ENCODE measurements at regions not wholly inside any gene's neighbourhood (a gene's known extent, or its start where the extent isn't known, plus 50 kb on each side); places are given as distances from the start of the nearest gene placed in this dataset.

- no peak overlapping the region for H3K27ac ChIP-seq (ENCODE audit: low read depth, low read length, severe bottlenecking)
These were observed 268.2 kb upstream of the SKOR2 start for GRCh38 chr18:47519706-47520105.

GRCh38 chr18:47519277-47519676, 267.8 kb upstream of the SKOR2 start:
- Histone ChIP-seq H3K4me3 (ENCODE audit: extremely low read depth, insufficient read depth, low read length, poor library complexity, severe bottlenecking) (no peak overlapping the region), H3K27ac (ENCODE audit: low read depth, low read length, severe bottlenecking) (no peak overlapping the region), H3K36me3 (ENCODE audit: control insufficient read depth, insufficient read depth, low read length) (no peaks in the 10 kb centered on the region), H3K4me1 (ENCODE audit: control insufficient read depth, insufficient read depth, low read length, poor library complexity, severe bottlenecking) (no peaks in the 10 kb centered on the region), H3K9me3 (ENCODE audit: control insufficient read depth, low read length) (no peaks in the 10 kb centered on the region)
- WGBS, 2 experiments (ENCODE audit: insufficient coverage in 2 of 2), result 85 to 97% methylated on average over 3 to 4 of the region's 5 CpGs

More at GRCh38 chr18:47519706-47520105, 268.2 kb upstream of the SKOR2 start:
- H3K4me3 ChIP-seq (ENCODE audit: extremely low read depth, insufficient read depth, low read length, poor library complexity, severe bottlenecking), result no peak overlapping the region
- H3K4me1 ChIP-seq (ENCODE audit: control insufficient read depth, insufficient read depth, low read length, poor library complexity, severe bottlenecking), result no peaks in the 10 kb centered on the region
- no peaks in the 10 kb centered on the region for H3K36me3 ChIP-seq (ENCODE audit: control insufficient read depth, insufficient read depth, low read length)
- no peaks in the 10 kb centered on the region for H3K9me3 ChIP-seq (ENCODE audit: control insufficient read depth, low read length)

DNA sequence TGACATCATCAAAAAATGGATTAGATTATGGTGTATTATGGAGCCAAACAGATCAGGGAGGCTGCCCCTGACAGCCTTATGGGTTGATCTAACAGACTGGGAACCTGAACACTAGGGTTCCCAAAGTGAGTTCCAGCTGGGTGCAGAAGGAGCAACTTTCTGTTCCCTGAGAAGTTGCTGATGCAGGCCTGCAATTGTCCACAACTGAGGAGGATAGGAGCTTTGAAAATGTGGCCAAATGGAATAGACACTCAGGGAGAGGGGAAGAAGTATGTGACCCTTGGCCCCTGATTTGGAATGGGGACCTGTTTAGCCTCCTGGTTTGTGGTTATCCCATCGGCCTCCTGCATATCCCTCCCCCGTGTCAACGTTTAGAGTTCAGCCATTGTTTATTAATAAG, 262.2 kb upstream of the SKOR2 start:
- H3K27ac ChIP-seq (ENCODE audit: low read depth, low read length, severe bottlenecking), result no peak overlapping the region
- no peaks in the 10 kb centered on the region for H3K4me1 ChIP-seq (ENCODE audit: control insufficient read depth, insufficient read depth, low read length, poor library complexity, severe bottlenecking)
- H3K4me3 ChIP-seq (ENCODE audit: extremely low read depth, insufficient read depth, low read length, poor library complexity, severe bottlenecking), result no peak overlapping the region
- no peaks in the 10 kb centered on the region for H3K36me3 ChIP-seq (ENCODE audit: control insufficient read depth, insufficient read depth, low read length)
- no CpG with 5 or more reads among the region's 3 CpGs for WGBS, 2 experiments (ENCODE audit: insufficient coverage in 2 of 2)
- no peaks in the 10 kb centered on the region for H3K9me3 ChIP-seq (ENCODE audit: control insufficient read depth, low read length)

GRCh38 chr18:47512726-47513435, 261.4 kb upstream of the SKOR2 start:
- no peak overlapping the region for H3K4me3 ChIP-seq (ENCODE audit: extremely low read depth, insufficient read depth, low read length, poor library complexity, severe bottlenecking)

DNA sequence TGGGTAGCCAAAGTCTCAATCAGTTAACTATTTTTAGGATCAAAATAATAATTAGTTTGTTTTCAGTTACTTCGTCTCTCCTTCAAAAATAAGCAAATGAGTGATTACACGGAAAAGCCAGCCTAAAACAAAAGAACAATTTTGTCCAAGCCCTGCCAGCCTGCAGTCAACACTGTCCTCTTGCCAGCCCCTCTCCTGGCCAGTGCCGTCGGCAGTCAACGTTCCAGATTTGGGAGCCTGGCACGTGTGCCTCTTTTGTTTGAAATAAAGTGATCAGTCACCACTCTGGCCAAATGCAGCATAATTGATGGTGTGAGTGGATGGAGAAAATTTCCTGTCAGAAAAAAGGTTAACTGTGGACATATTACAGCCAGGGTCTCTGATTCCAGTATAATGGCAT, 260.6 kb upstream of the SKOR2 start:
- Histone ChIP-seq H3K4me1 (ENCODE audit: control insufficient read depth, insufficient read depth, low read length, poor library complexity, severe bottlenecking) (peaks cover 7% of the 10 kb centered on the region), H3K9me3 (ENCODE audit: control insufficient read depth, low read length) (no peaks in the 10 kb centered on the region), H3K27ac (ENCODE audit: low read depth, low read length, severe bottlenecking) (no peak overlapping the region), H3K36me3 (ENCODE audit: control insufficient read depth, insufficient read depth, low read length) (no peaks in the 10 kb centered on the region), H3K4me3 (ENCODE audit: extremely low read depth, insufficient read depth, low read length, poor library complexity, severe bottlenecking) (no peak overlapping the region)
- WGBS, 2 experiments (ENCODE audit: insufficient coverage in 2 of 2), result 93% methylated on average over 5 of the region's 6 CpGs

More at GRCh38 chr18:47512726-47513435, 261.4 kb upstream of the SKOR2 start:
- Histone ChIP-seq H3K4me1 (ENCODE audit: control insufficient read depth, insufficient read depth, low read length, poor library complexity, severe bottlenecking) (peaks cover 3% of the 10 kb centered on the region), H3K27ac (ENCODE audit: low read depth, low read length, severe bottlenecking) (no peak overlapping the region), H3K9me3 (ENCODE audit: control insufficient read depth, low read length) (no peaks in the 10 kb centered on the region), H3K36me3 (ENCODE audit: control insufficient read depth, insufficient read depth, low read length) (no peaks in the 10 kb centered on the region)
- WGBS, 2 experiments (ENCODE audit: insufficient coverage in 2 of 2), result 88 to 90% methylated on average over 7 to 11 of the region's 13 CpGs

- Histone ChIP-seq H3K4me1 (ENCODE audit: control insufficient read depth, insufficient read depth, low read length, poor library complexity, severe bottlenecking) (peaks cover 8% of the 10 kb centered on the region), H3K36me3 (ENCODE audit: control insufficient read depth, insufficient read depth, low read length) (no peaks in the 10 kb centered on the region), H3K4me3 (ENCODE audit: extremely low read depth, insufficient read depth, low read length, poor library complexity, severe bottlenecking) (no peak overlapping the region), H3K9me3 (ENCODE audit: control insufficient read depth, low read length) (no peaks in the 10 kb centered on the region), H3K27ac (ENCODE audit: low read depth, low read length, severe bottlenecking) (no peak overlapping the region)
- WGBS, 2 experiments (ENCODE audit: insufficient coverage in 2 of 2), result 92 to 94% methylated on average over 4 of the region's 4 CpGs
These were observed 259.4 kb upstream of the SKOR2 start for GRCh38 chr18:47510831-47511230.

DNA sequence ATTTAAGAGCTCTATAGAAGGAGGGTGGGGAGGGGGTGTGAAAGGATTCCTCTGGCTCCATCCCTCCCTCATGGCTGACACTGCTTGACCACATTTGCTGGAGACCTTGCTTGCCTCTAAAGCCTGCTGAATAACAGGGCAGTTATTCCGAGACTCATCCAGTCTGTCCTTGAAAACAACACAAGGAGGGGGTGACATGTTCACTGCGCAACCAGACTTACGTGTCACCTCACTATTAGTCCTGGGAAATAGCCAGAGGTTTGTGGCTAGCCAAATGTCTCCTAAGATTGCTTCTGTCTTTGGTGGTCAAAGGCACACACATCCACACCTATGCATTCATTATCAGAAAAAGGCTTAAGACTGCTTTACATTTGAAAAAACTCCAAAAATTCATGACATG, 256.2 kb upstream of the SKOR2 start:
- Histone ChIP-seq H3K27ac (ENCODE audit: low read depth, low read length, severe bottlenecking) (no peak overlapping the region), H3K4me1 (ENCODE audit: control insufficient read depth, insufficient read depth, low read length, poor library complexity, severe bottlenecking) (peaks cover 8% of the 10 kb centered on the region), H3K9me3 (ENCODE audit: control insufficient read depth, low read length) (no peaks in the 10 kb centered on the region), H3K36me3 (ENCODE audit: control insufficient read depth, insufficient read depth, low read length) (no peaks in the 10 kb centered on the region), H3K4me3 (ENCODE audit: extremely low read depth, insufficient read depth, low read length, poor library complexity, severe bottlenecking) (no peak overlapping the region)
- WGBS, 2 experiments (ENCODE audit: insufficient coverage in 2 of 2), result 92 to 96% methylated on average over 3 of the region's 3 CpGs

GRCh38 chr18:47506897-47507296, 255.4 kb upstream of the SKOR2 start:
- 87 to 93% methylated on average over 4 to 5 of the region's 7 CpGs for WGBS, 2 experiments (ENCODE audit: insufficient coverage in 2 of 2)
- Histone ChIP-seq H3K27ac (ENCODE audit: low read depth, low read length, severe bottlenecking) (no peak overlapping the region), H3K4me3 (ENCODE audit: extremely low read depth, insufficient read depth, low read length, poor library complexity, severe bottlenecking) (no peak overlapping the region), H3K4me1 (ENCODE audit: control insufficient read depth, insufficient read depth, low read length, poor library complexity, severe bottlenecking) (peaks cover 8% of the 10 kb centered on the region), H3K9me3 (ENCODE audit: control insufficient read depth, low read length) (no peaks in the 10 kb centered on the region), H3K36me3 (ENCODE audit: control insufficient read depth, insufficient read depth, low read length) (no peaks in the 10 kb centered on the region)

DNA sequence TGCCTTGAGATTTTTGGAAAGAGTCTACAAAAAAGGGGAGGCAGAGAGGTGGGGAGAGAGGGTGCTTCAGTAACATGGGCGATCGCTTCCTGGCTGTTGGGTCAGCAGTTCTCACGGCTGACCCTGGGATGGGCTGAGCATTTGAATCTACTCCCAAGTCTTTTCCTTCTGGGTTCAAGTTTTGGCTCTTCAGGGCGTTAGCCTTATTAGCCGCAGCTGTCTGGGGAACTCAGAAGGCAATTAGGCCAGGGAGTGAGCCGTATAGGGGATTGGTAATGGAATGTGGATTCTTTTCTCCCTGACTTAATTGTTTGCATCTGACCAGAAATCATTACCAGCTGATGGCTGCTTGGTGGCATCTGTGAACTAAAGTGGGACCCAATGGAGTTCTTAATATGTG, 250.5 kb upstream of the SKOR2 start:
- Histone ChIP-seq H3K4me3 (ENCODE audit: extremely low read depth, insufficient read depth, low read length, poor library complexity, severe bottlenecking) (no peak overlapping the region), H3K9me3 (ENCODE audit: control insufficient read depth, low read length) (no peaks in the 10 kb centered on the region), H3K4me1 (ENCODE audit: control insufficient read depth, insufficient read depth, low read length, poor library complexity, severe bottlenecking) (peaks cover 4% of the 10 kb centered on the region), H3K36me3 (ENCODE audit: control insufficient read depth, insufficient read depth, low read length) (no peaks in the 10 kb centered on the region), H3K27ac (ENCODE audit: low read depth, low read length, severe bottlenecking) (no peak overlapping the region)
- 94 to 100% methylated on average over 3 of the region's 6 CpGs for WGBS, 2 experiments (ENCODE audit: insufficient coverage in 2 of 2)

DNA sequence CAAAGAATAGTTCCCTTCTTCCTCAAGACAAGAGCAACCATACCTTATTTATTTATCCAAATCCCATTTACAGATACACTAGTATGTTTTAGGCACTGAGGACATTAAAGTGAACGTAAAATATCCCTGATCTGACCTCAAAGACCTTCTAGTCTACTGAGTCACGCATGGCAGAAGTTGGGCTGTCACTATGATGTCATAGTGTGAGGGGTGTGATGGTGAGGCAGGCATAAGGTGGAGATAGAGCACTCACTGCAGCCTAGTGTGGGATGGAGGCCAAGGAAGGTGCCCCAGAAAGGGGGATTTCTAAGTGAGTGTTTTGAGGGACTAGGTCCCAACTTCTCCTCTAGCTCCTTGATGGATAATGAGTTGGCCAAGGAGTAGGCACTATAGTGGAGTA, 249.5 kb upstream of the SKOR2 start:
- no peak overlapping the region for H3K27ac ChIP-seq (ENCODE audit: low read depth, low read length, severe bottlenecking)
- peaks cover 4% of the 10 kb centered on the region for H3K4me1 ChIP-seq (ENCODE audit: control insufficient read depth, insufficient read depth, low read length, poor library complexity, severe bottlenecking)
- H3K9me3 ChIP-seq (ENCODE audit: control insufficient read depth, low read length), result no peaks in the 10 kb centered on the region
- no peak overlapping the region for H3K4me3 ChIP-seq (ENCODE audit: extremely low read depth, insufficient read depth, low read length, poor library complexity, severe bottlenecking)
- H3K36me3 ChIP-seq (ENCODE audit: control insufficient read depth, insufficient read depth, low read length), result no peaks in the 10 kb centered on the region
- WGBS, 2 experiments (ENCODE audit: insufficient coverage in 2 of 2), result 100% methylated on average over 1 of the region's 2 CpGs

GRCh38 chr18:47492691-47493090, 241.2 kb upstream of the SKOR2 start:
- Histone ChIP-seq H3K4me1 (ENCODE audit: control insufficient read depth, insufficient read depth, low read length, poor library complexity, severe bottlenecking) (peaks cover 13% of the 10 kb centered on the region), H3K4me3 (ENCODE audit: extremely low read depth, insufficient read depth, low read length, poor library complexity, severe bottlenecking) (no peak overlapping the region), H3K27ac (ENCODE audit: low read depth, low read length, severe bottlenecking) (no peak overlapping the region), H3K9me3 (ENCODE audit: control insufficient read depth, low read length) (no peaks in the 10 kb centered on the region), H3K36me3 (ENCODE audit: control insufficient read depth, insufficient read depth, low read length) (no peaks in the 10 kb centered on the region)
- WGBS, 2 experiments (ENCODE audit: insufficient coverage in 2 of 2), result 73 to 90% methylated on average over 2 of the region's 3 CpGs
